GM12875 (cell line): ENCODE measurements at regions not wholly inside any gene's neighbourhood (a gene's known extent, or its start where the extent isn't known, plus 50 kb on each side); places are given as distances from the start of the nearest gene placed in this dataset.

Source experiments
- H3K4me3 ChIP-seq: one replicate; pipeline ENCODE4 v1.5.1; 2011; ENCODE audit warnings: low read depth, low read length, control low read depth
- CTCF ChIP-seq: IDR thresholded peaks from 2 replicates; pipeline ENCODE4 v1.5.1; 2011; ENCODE audit warnings: low read depth, mild to moderate bottlenecking, control low read depth, inconsistent platforms, low read length, moderate library complexity, borderline replicate concordance; ENCODE audit not compliant: insufficient read depth

- H3K4me3 ChIP-seq = no peak overlapping the region
- TF ChIP-seq CTCF = no peak
Observed at GRCh38 chr5:52342361-52342760, 445.4 kb upstream of the ITGA1 start.

GRCh38 chr5:52356311-52356918 is 431.3 kb upstream of the ITGA1 start:
- TF ChIP-seq CTCF = peak; percentile 32; the same call in 1 of the 2 replicates
- H3K4me3 ChIP-seq = no peak overlapping the region

GRCh38 chr5:52359261-52359660 is 428.5 kb upstream of the ITGA1 start:
- no peak for TF ChIP-seq CTCF
- no peak overlapping the region for H3K4me3 ChIP-seq

GRCh38 chr5:52360985-52361384 is 426.7 kb upstream of the ITGA1 start:
- TF ChIP-seq CTCF = no peak
- H3K4me3 ChIP-seq = no peak overlapping the region

- no peak overlapping the region for H3K4me3 ChIP-seq
- no peak for TF ChIP-seq CTCF
Observed at GRCh38 chr5:52374286-52374685, 413.4 kb upstream of the ITGA1 start.

GRCh38 chr5:52375969-52376368 is 411.7 kb upstream of the ITGA1 start:
- no peak overlapping the region for H3K4me3 ChIP-seq
- TF ChIP-seq CTCF = no peak

- TF ChIP-seq CTCF = no peak
- H3K4me3 ChIP-seq = no peak overlapping the region
Observed at GRCh38 chr5:52376592-52376991, 411.1 kb upstream of the ITGA1 start.
